ENCODE measurements at regions not wholly inside any gene's neighbourhood (a gene's known extent, or its start where the extent isn't known, plus 50 kb on each side); places are given as distances from the start of the nearest gene placed in this dataset.

GRCh38 chr11:33538726-33539125, 161.9 kb downstream of the C11orf91 start:
- Histone ChIP-seq H3K36me3 (no peaks in the 10 kb centered on the region), H3K4me3 (no peak overlapping the region), H3K27ac (no peak overlapping the region), H3K4me1 (peaks cover 0 to 16% (median 2%) of the 10 kb centered on the region in 12 donors), H3K27me3 (no peaks in the 10 kb centered on the region), H3K9me3 (peaks cover 0 to 8% (median 0%) of the 10 kb centered on the region in 12 donors)
- ATAC-seq (no peak), DNase-seq (no peak)
- TF ChIP-seq CTCF (IDR thresholded peaks at IDR 0.05) (no peak), POLR2A (IDR thresholded peaks at IDR 0.05) (no peak)
- intact Hi-C loops (cut with DNase I): loop anchor here in 1 of 10 donors (10.0 kb wide), 1 partner anchor 164 kb away; the partner anchor contains the start of gene KIAA1549L
- 71 to 82% (median 78%) methylated on average over 2 of the region's 2 CpGs for WGBS, 4 donors

DNA sequence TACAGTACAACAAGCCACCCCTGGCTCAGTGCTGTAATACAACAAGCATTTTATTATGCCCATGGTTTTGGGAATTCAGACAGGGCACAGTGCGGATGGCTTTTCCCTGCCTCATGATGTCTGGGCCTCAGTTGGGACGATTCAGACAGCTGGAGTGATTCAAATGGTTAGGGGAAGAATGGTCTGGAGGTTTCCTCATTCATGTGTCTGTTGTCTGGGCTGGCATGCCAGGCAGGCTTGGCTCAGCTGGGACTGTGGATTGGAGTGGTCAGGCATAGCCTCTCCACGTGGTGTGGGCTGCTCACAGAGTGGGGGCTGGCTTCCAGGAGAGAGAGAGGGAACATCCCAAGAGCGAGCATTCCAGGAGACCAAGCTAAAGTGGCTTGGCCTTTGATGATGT, 164.4 kb downstream of the C11orf91 start:
- H3K9me3 ChIP-seq: peaks cover 0 to 8% (median 0%) of the 10 kb centered on the region in 12 donors
- WGBS, 4 donors: 71 to 78% (median 75%) methylated on average over 4 of the region's 4 CpGs
- no peak for ATAC-seq

DNA sequence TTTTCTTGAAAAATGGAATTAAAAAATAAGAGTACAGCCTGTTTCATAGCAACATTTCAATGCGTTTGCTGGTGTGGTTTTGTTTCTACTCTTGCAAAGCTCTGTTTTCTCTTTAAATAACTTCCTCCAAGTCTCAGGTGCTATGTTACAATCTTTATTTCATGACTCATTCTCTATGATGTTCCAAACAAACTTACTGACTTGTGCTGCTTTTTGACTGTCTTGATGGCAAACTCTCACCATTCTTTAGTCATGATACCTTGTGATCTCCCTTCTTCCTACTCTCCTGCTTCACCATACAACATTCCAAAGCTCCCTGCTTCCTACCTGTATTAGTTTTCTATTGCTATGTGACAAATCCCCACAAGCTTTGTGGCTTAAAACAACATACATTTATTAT, 166.1 kb downstream of the C11orf91 start:
- Histone ChIP-seq H3K4me3 (no peak overlapping the region), H3K4me1 (peaks cover 0 to 9% (median 0%) of the 10 kb centered on the region in 12 donors), H3K36me3 (no peaks in the 10 kb centered on the region), H3K9me3 (peaks cover 0 to 8% (median 0%) of the 10 kb centered on the region in 12 donors), H3K27ac (no peak overlapping the region), H3K27me3 (peaks cover 0 to 3% (median 0%) of the 10 kb centered on the region in 9 donors)
- intact Hi-C loops (cut with DNase I): loop anchor here in 1 of 10 donors (10.0 kb wide), 1 partner anchor 160 kb away; the partner anchor contains the start of gene KIAA1549L
- ATAC-seq: no peak
- no peak for DNase-seq
- 83 to 96% (median 89%) methylated on average over 1 of the region's 1 CpG for WGBS, 4 donors
- no peak for TF ChIP-seq POLR2A (IDR thresholded peaks at IDR 0.05)
- no peak for TF ChIP-seq CTCF (IDR thresholded peaks at IDR 0.05)

More for the DNA sequence above, 164.4 kb downstream of the C11orf91 start:
- H3K27me3 ChIP-seq: peaks cover 0 to 3% (median 0%) of the 10 kb centered on the region in 9 donors
- H3K36me3 ChIP-seq: no peaks in the 10 kb centered on the region
- no peak overlapping the region for H3K27ac ChIP-seq
- peaks cover 0 to 16% (median 2%) of the 10 kb centered on the region in 12 donors for H3K4me1 ChIP-seq
- intact Hi-C loops (cut with DNase I): loop anchor here in 1 of 10 donors (10.0 kb wide), 1 partner anchor 161 kb away; the partner anchor contains the start of gene KIAA1549L
- H3K4me3 ChIP-seq: no peak overlapping the region
- no peak for TF ChIP-seq CTCF (IDR thresholded peaks at IDR 0.05)
- no peak for TF ChIP-seq POLR2A (IDR thresholded peaks at IDR 0.05)
- no peak for DNase-seq

GRCh38 chr11:33533386-33534052, 167.1 kb downstream of the C11orf91 start:
- WGBS, 4 donors: 35 to 49% (median 40%) methylated on average over 5 of the region's 5 CpGs
- TF ChIP-seq CTCF (IDR thresholded peaks at IDR 0.05) (no peak), POLR2A (IDR thresholded peaks at IDR 0.05) (no peak)
- ATAC-seq (no peak), DNase-seq (no peak)
- intact Hi-C loops (cut with DNase I): loop anchor here in 1 of 10 donors (10.0 kb wide), 1 partner anchor 159 kb away; the partner anchor contains the start of gene KIAA1549L
- Histone ChIP-seq H3K9me3 (peaks cover 0 to 8% (median 0%) of the 10 kb centered on the region in 12 donors), H3K4me3 (no peak overlapping the region), H3K27me3 (peaks cover 0 to 3% (median 0%) of the 10 kb centered on the region in 9 donors), H3K27ac (no peak overlapping the region), H3K36me3 (no peaks in the 10 kb centered on the region), H3K4me1 (no peaks in the 10 kb centered on the region)

All from heart left ventricle (tissue), 16 donors.